ENCODE measurements at regions not wholly inside any gene's neighbourhood (a gene's known extent, or its start where the extent isn't known, plus 50 kb on each side); places are given as distances from the start of the nearest gene placed in this dataset.

- H3K9me3 Mint-ChIP-seq: peaks cover 0 to 1% (median 0%) of the 10 kb centered on the region in 5 donors
- no peak overlapping the region for H3K27ac ChIP-seq (ENCODE audit: low read depth, low read length)
- H3K4me3 Mint-ChIP-seq: no peak overlapping the region
- no peak for DNase-seq
- no peaks in the 10 kb centered on the region for H3K36me3 Mint-ChIP-seq
- H3K4me3 ChIP-seq (ENCODE audit: low read length): no peak overlapping the region
- no peaks in the 10 kb centered on the region for H3K36me3 ChIP-seq (ENCODE audit: insufficient read depth, low read length)
- CTCF ChIA-PET: no interaction called here
- peaks cover 19 to 44% of the 10 kb centered on the region in 2 donors for H3K27me3 Mint-ChIP-seq
- no peaks in the 10 kb centered on the region for H3K27me3 ChIP-seq (ENCODE audit: insufficient read depth, low read length, poor library complexity, severe bottlenecking)
- POLR2A ChIA-PET: no interaction called here
- H3K4me1 Mint-ChIP-seq: no peaks in the 10 kb centered on the region
- H3K27ac Mint-ChIP-seq: no peak overlapping the region
- no peaks in the 10 kb centered on the region for H3K9me3 ChIP-seq (ENCODE audit: low read length)
- no peaks in the 10 kb centered on the region for H3K4me1 ChIP-seq (ENCODE audit: insufficient read depth, low read length)
Measured at GRCh38 chr2:74748665-74749064, 85.3 kb upstream of the HK2 start.

GRCh38 chr2:74749432-74749831 lies 84.5 kb upstream of the HK2 start:
- Mint-ChIP-seq H3K9me3 (peaks cover 0 to 1% (median 0%) of the 10 kb centered on the region in 5 donors), H3K4me1 (no peaks in the 10 kb centered on the region), H3K27ac (no peak overlapping the region), H3K27me3 (peaks cover 19 to 48% of the 10 kb centered on the region in 2 donors), H3K36me3 (no peaks in the 10 kb centered on the region), H3K4me3 (no peak overlapping the region)
- Histone ChIP-seq H3K4me1 (ENCODE audit: insufficient read depth, low read length) (no peaks in the 10 kb centered on the region), H3K36me3 (ENCODE audit: insufficient read depth, low read length) (no peaks in the 10 kb centered on the region), H3K9me3 (ENCODE audit: low read length) (no peaks in the 10 kb centered on the region), H3K4me3 (ENCODE audit: low read length) (no peak overlapping the region), H3K27me3 (ENCODE audit: insufficient read depth, low read length, poor library complexity, severe bottlenecking) (no peaks in the 10 kb centered on the region), H3K27ac (ENCODE audit: low read depth, low read length) (no peak overlapping the region)
- POLR2A ChIA-PET: no interaction called here
- no peak for DNase-seq
- CTCF ChIA-PET: interaction anchor here (1.0 kb wide), 1 partner anchor 15 kb away, joined by 3 read pairs; no protein-coding TSS in a partner anchor

- peaks cover 5 to 19% (median 13%) of the 10 kb centered on the region in 5 donors for H3K9me3 Mint-ChIP-seq
- ChIA-PET CTCF (interaction anchor here (1.4 kb wide), 1 partner anchor 37 kb away, joined by 5 read pairs; no protein-coding TSS in a partner anchor), POLR2A (no interaction called here)
- H3K27ac Mint-ChIP-seq: peak overlapping the region in 1 of 8 donors; percentile 33
- H3K27ac ChIP-seq (ENCODE audit: low read depth, low read length): no peak overlapping the region
- H3K27me3 Mint-ChIP-seq: peaks cover 12 to 51% of the 10 kb centered on the region in 2 donors
- H3K4me3 ChIP-seq (ENCODE audit: low read length): no peak overlapping the region
- H3K36me3 Mint-ChIP-seq: peaks cover 0 to 7% (median 0%) of the 10 kb centered on the region in 3 donors
- no peaks in the 10 kb centered on the region for H3K4me1 ChIP-seq (ENCODE audit: insufficient read depth, low read length)
- no peaks in the 10 kb centered on the region for H3K36me3 ChIP-seq (ENCODE audit: insufficient read depth, low read length)
- H3K4me3 Mint-ChIP-seq: no peak overlapping the region
- peaks cover 3% of the 10 kb centered on the region for H3K9me3 ChIP-seq (ENCODE audit: low read length)
- no peaks in the 10 kb centered on the region for H3K27me3 ChIP-seq (ENCODE audit: insufficient read depth, low read length, poor library complexity, severe bottlenecking)
- H3K4me1 Mint-ChIP-seq: no peaks in the 10 kb centered on the region
- DNase-seq: no peak
Measured at GRCh38 chr2:74751981-74752851, 81.7 kb upstream of the HK2 start.

GRCh38 chr2:74755386-74755785 lies 78.5 kb upstream of the HK2 start:
- no peaks in the 10 kb centered on the region for H3K4me1 Mint-ChIP-seq
- CTCF ChIA-PET: no interaction called here
- H3K9me3 Mint-ChIP-seq: peaks cover 5 to 22% (median 16%) of the 10 kb centered on the region in 5 donors
- no peak for DNase-seq
- Histone ChIP-seq H3K4me1 (ENCODE audit: insufficient read depth, low read length) (no peaks in the 10 kb centered on the region), H3K36me3 (ENCODE audit: insufficient read depth, low read length) (no peaks in the 10 kb centered on the region), H3K27me3 (ENCODE audit: insufficient read depth, low read length, poor library complexity, severe bottlenecking) (no peaks in the 10 kb centered on the region), H3K9me3 (ENCODE audit: low read length) (peaks cover 3% of the 10 kb centered on the region), H3K27ac (ENCODE audit: low read depth, low read length) (no peak overlapping the region), H3K4me3 (ENCODE audit: low read length) (no peak overlapping the region)
- no peak overlapping the region for H3K4me3 Mint-ChIP-seq
- POLR2A ChIA-PET: no interaction called here
- no peak overlapping the region for H3K27ac Mint-ChIP-seq
- peaks cover 0 to 7% (median 0%) of the 10 kb centered on the region in 3 donors for H3K36me3 Mint-ChIP-seq
- peaks cover 6 to 26% of the 10 kb centered on the region in 2 donors for H3K27me3 Mint-ChIP-seq

- H3K27ac Mint-ChIP-seq: no peak overlapping the region
- H3K36me3 Mint-ChIP-seq: peaks cover 0 to 7% (median 0%) of the 10 kb centered on the region in 3 donors
- CTCF ChIA-PET: interaction anchor here (1.5 kb wide), 1 partner anchor 11 kb away, joined by 3 read pairs; no protein-coding TSS in a partner anchor
- Histone ChIP-seq H3K36me3 (ENCODE audit: insufficient read depth, low read length) (no peaks in the 10 kb centered on the region), H3K27me3 (ENCODE audit: insufficient read depth, low read length, poor library complexity, severe bottlenecking) (no peaks in the 10 kb centered on the region), H3K4me1 (ENCODE audit: insufficient read depth, low read length) (no peaks in the 10 kb centered on the region), H3K4me3 (ENCODE audit: low read length) (no peak overlapping the region), H3K9me3 (ENCODE audit: low read length) (peaks cover 3% of the 10 kb centered on the region), H3K27ac (ENCODE audit: low read depth, low read length) (no peak overlapping the region)
- peaks cover 5 to 22% (median 16%) of the 10 kb centered on the region in 5 donors for H3K9me3 Mint-ChIP-seq
- no peak overlapping the region for H3K4me3 Mint-ChIP-seq
- H3K27me3 Mint-ChIP-seq: peaks cover 6 to 32% of the 10 kb centered on the region in 2 donors
- DNase-seq: no peak
- no peaks in the 10 kb centered on the region for H3K4me1 Mint-ChIP-seq
- POLR2A ChIA-PET: no interaction called here
Measured at GRCh38 chr2:74756356-74756890, 77.5 kb upstream of the HK2 start.

GRCh38 chr2:74759986-74760385 lies 73.9 kb upstream of the HK2 start:
- Mint-ChIP-seq H3K4me3 (no peak overlapping the region), H3K4me1 (peaks cover 0 to 8% (median 0%) of the 10 kb centered on the region in 3 donors), H3K27ac (no peak overlapping the region), H3K27me3 (peaks cover 4 to 24% of the 10 kb centered on the region in 2 donors), H3K36me3 (peaks cover 0 to 7% (median 0%) of the 10 kb centered on the region in 3 donors), H3K9me3 (peaks cover 5 to 22% (median 15%) of the 10 kb centered on the region in 5 donors)
- Histone ChIP-seq H3K9me3 (ENCODE audit: low read length) (peaks cover 3% of the 10 kb centered on the region), H3K27me3 (ENCODE audit: insufficient read depth, low read length, poor library complexity, severe bottlenecking) (no peaks in the 10 kb centered on the region), H3K27ac (ENCODE audit: low read depth, low read length) (no peak overlapping the region), H3K4me3 (ENCODE audit: low read length) (no peak overlapping the region), H3K4me1 (ENCODE audit: insufficient read depth, low read length) (no peaks in the 10 kb centered on the region), H3K36me3 (ENCODE audit: insufficient read depth, low read length) (no peaks in the 10 kb centered on the region)
- ChIA-PET CTCF (interaction anchor here (0.8 kb wide), 1 partner anchor 98 kb away, joined by 3 read pairs; no protein-coding TSS in a partner anchor), POLR2A (no interaction called here)
- no peak for DNase-seq

- ChIA-PET POLR2A (no interaction called here), CTCF (no interaction called here)
- no peaks in the 10 kb centered on the region for H3K27me3 ChIP-seq (ENCODE audit: insufficient read depth, low read length, poor library complexity, severe bottlenecking)
- no peak overlapping the region for H3K27ac ChIP-seq (ENCODE audit: low read depth, low read length)
- Mint-ChIP-seq H3K36me3 (peaks cover 0 to 7% (median 0%) of the 10 kb centered on the region in 3 donors), H3K27ac (no peak overlapping the region), H3K27me3 (peaks cover 7 to 25% of the 10 kb centered on the region in 2 donors), H3K9me3 (peaks cover 5 to 14% (median 8%) of the 10 kb centered on the region in 5 donors), H3K4me1 (peaks cover 0 to 9% (median 0%) of the 10 kb centered on the region in 3 donors), H3K4me3 (no peak overlapping the region)
- no peak for DNase-seq
- H3K9me3 ChIP-seq (ENCODE audit: low read length): peaks cover 3% of the 10 kb centered on the region
- H3K4me1 ChIP-seq (ENCODE audit: insufficient read depth, low read length): no peaks in the 10 kb centered on the region
- H3K36me3 ChIP-seq (ENCODE audit: insufficient read depth, low read length): no peaks in the 10 kb centered on the region
- no peak overlapping the region for H3K4me3 ChIP-seq (ENCODE audit: low read length)
Measured at GRCh38 chr2:74760875-74761630, 72.9 kb upstream of the HK2 start.

Data from CD8-positive, alpha-beta memory T cell (primary cell).